ENCODE measurements at regions not wholly inside any gene's neighbourhood (a gene's known extent, or its start where the extent isn't known, plus 50 kb on each side); places are given as distances from the start of the nearest gene placed in this dataset.
A peak's percentile ranks its signal among the peaks of the same experiment; 100 is the strongest.
"Not testable (repeated sequence)": the region's sequence is repeated elsewhere in the genome, so short reads cannot be mapped to it uniquely, and the experiment has no call there.

- no peak for DNase-seq
Observed at GRCh38 chr6:153984811-153985210, 54.2 kb upstream of the OPRM1 start.

GRCh38 chr6:153980171-153980570 lies 58.9 kb upstream of the OPRM1 start:
- DNase-seq = no peak

GRCh38 chr6:153978911-153979548 lies 60.0 kb upstream of the OPRM1 start:
- not testable (repeated sequence) for DNase-seq

- no peak for DNase-seq
Observed at GRCh38 chr6:153976921-153977693, 61.9 kb upstream of the OPRM1 start.

GRCh38 chr6:153966001-153966400 lies 73.0 kb upstream of the OPRM1 start:
- DNase-seq = no peak

GRCh38 chr6:153963352-153963751 lies 75.7 kb upstream of the OPRM1 start:
- DNase-seq = no peak

GRCh38 chr6:153962555-153962954 lies 76.5 kb upstream of the OPRM1 start:
- DNase-seq = no peak

- no peak for DNase-seq
Observed at GRCh38 chr6:153960741-153961140, 78.3 kb upstream of the OPRM1 start.

GRCh38 chr6:153960281-153960680 lies 78.8 kb upstream of the OPRM1 start:
- no peak for DNase-seq

GRCh38 chr6:153959276-153959675 lies 79.8 kb upstream of the OPRM1 start:
- peak; percentile 18 to 43 for DNase-seq

GRCh38 chr6:153958860-153959259 lies 80.2 kb upstream of the OPRM1 start:
- DNase-seq = no peak

GRCh38 chr6:153957394-153957793 lies 81.6 kb upstream of the OPRM1 start:
- DNase-seq = peak; percentile 58 to 60

GRCh38 chr6:153956808-153957207 lies 82.2 kb upstream of the OPRM1 start:
- peak in 1 of 2 donors; percentile 6 for DNase-seq

GRCh38 chr6:153949616-153950015 lies 89.4 kb upstream of the OPRM1 start:
- DNase-seq = no peak

- DNase-seq = peak in 1 of 2 donors; percentile 71
Observed at GRCh38 chr6:153947808-153948447, 91.1 kb upstream of the OPRM1 start.

GRCh38 chr6:153944201-153944600 lies 94.8 kb upstream of the OPRM1 start:
- DNase-seq = no peak

- no peak for DNase-seq
Observed at GRCh38 chr6:153942361-153942760, 96.7 kb upstream of the OPRM1 start.

- no peak for DNase-seq
Observed at GRCh38 chr6:153941768-153942167, 97.3 kb upstream of the OPRM1 start.

- DNase-seq = no peak
Observed at GRCh38 chr6:153938876-153939275, 100.2 kb upstream of the OPRM1 start.

GRCh38 chr6:153931431-153931830 lies 107.6 kb upstream of the OPRM1 start:
- no peak for DNase-seq

GRCh38 chr6:153927867-153928266 lies 111.2 kb upstream of the OPRM1 start:
- no peak for DNase-seq

GRCh38 chr6:153898360-153899059 lies 140.5 kb upstream of the OPRM1 start:
- DNase-seq = no peak

- no peak for DNase-seq
Observed at GRCh38 chr6:153882411-153882810, 156.6 kb upstream of the OPRM1 start.
